Liver (tissue), 8 donors: ENCODE measurements at regions not wholly inside any gene's neighbourhood (a gene's known extent, or its start where the extent isn't known, plus 50 kb on each side); places are given as distances from the start of the nearest gene placed in this dataset.

ENCODE experiments used
- DNase-seq: peaks from one replicate; pipeline ENCODE4 v3.0.0-alpha.2; 2017; ENCODE audit warnings: low spot score
- H3K27ac ChIP-seq, 2 donors: one replicate each; pipeline ENCODE4 v1.7.0; 2013; ENCODE audit warnings: inconsistent platforms in 2 of 2, low read length in 2 of 2, control low read depth in 1 of 2, low read depth in 1 of 2, mild to moderate bottlenecking in 1 of 2
- H3K27me3 ChIP-seq, 4 donors: one replicate each; pipeline versions ENCODE4 v1.6.1 to v1.7.0; 2013; ENCODE audit warnings: low read length in 3 of 4, inconsistent platforms in 1 of 4, mild to moderate bottlenecking in 1 of 4, moderate library complexity in 1 of 4; ENCODE audit not compliant: control insufficient read depth in 4 of 4, insufficient read depth in 4 of 4
- H3K36me3 ChIP-seq, 4 donors: one replicate each; pipeline versions ENCODE4 v1.6.1 to v1.7.0; 2013; ENCODE audit warnings: low read length in 3 of 4, mild to moderate bottlenecking in 3 of 4, low read depth in 1 of 4, moderate library complexity in 1 of 4; ENCODE audit not compliant: control insufficient read depth in 4 of 4, insufficient read depth in 3 of 4
- H3K4me1 ChIP-seq, 4 donors: one replicate each; pipeline versions ENCODE4 v1.6.1 to v1.7.0; 2013; ENCODE audit warnings: low read length in 3 of 4, mild to moderate bottlenecking in 3 of 4, moderate library complexity in 1 of 4; ENCODE audit not compliant: control insufficient read depth in 4 of 4, insufficient read depth in 4 of 4
- H3K4me3 ChIP-seq, 3 donors: one replicate each; pipeline versions ENCODE4 v1.6.1 to v1.7.0; 2013; ENCODE audit warnings: low read length in 3 of 3, control low read depth in 1 of 3, low read depth in 1 of 3, mild to moderate bottlenecking in 1 of 3
- H3K9ac ChIP-seq, 2 donors: one replicate each; pipeline ENCODE4 v1.7.0; 2013; ENCODE audit warnings: low read length in 2 of 2, mild to moderate bottlenecking in 2 of 2, moderate library complexity in 2 of 2, control low read depth in 1 of 2, low read depth in 1 of 2
- H3K9me3 ChIP-seq, 4 donors: one replicate each; pipeline versions ENCODE4 v1.6.1 to v1.7.0; 2013; ENCODE audit warnings: low read length in 3 of 4; ENCODE audit not compliant: control insufficient read depth in 4 of 4
- CTCF ChIP-seq: fragments of 150-350 bp; IDR thresholded peaks from 2 replicates; pipeline ENCODE4 v1.5.1; 2017; ENCODE audit warnings: improper control_type of control experiment, low read depth, low read length; ENCODE audit not compliant: missing input control
- EGR1 ChIP-seq, 2 donors: IDR thresholded peaks; 2 replicates each; pipeline ENCODE4 v1.6.1; 2016 to 2018; ENCODE audit warnings: antibody characterized with exemption in 2 of 2, low read depth in 2 of 2
- FOXA2 ChIP-seq: IDR thresholded peaks from 2 replicates; pipeline ENCODE4 v1.6.1; 2016; ENCODE audit warnings: antibody characterized with exemption
- JUND ChIP-seq, 2 donors: IDR thresholded peaks; 2 replicates each; pipeline ENCODE4 v1.6.1; 2016; ENCODE audit warnings: antibody characterized with exemption in 2 of 2
- RXRA ChIP-seq, 2 donors: IDR thresholded peaks; 2 replicates each; pipeline ENCODE4 v1.6.1; 2017 to 2018; ENCODE audit warnings: antibody characterized with exemption in 2 of 2, mild to moderate bottlenecking in 1 of 2
- SP1 ChIP-seq: IDR thresholded peaks from 2 replicates; pipeline ENCODE4 v1.6.1; 2018; ENCODE audit warnings: antibody characterized with exemption, mild to moderate bottlenecking
- YY1 ChIP-seq: IDR thresholded peaks from 2 replicates; pipeline ENCODE4 v1.6.1; 2016; ENCODE audit warnings: antibody characterized with exemption, mild to moderate bottlenecking
- ZBTB33 ChIP-seq: IDR thresholded peaks from 2 replicates; pipeline ENCODE4 v1.6.1; 2016; ENCODE audit warnings: antibody characterized with exemption
- WGBS: extraction: QIAGEN DNeasy Blood & Tissue Kit; methylation state at CpG from one replicate; pipeline ENCODE4 v1.1.7; 2013; 5-methylcytosine and 5-hydroxymethylcytosine counted together
- TF ChIP-seq, protein P1 (sequence below): IDR thresholded peaks from 2 replicates; pipeline ENCODE4 v1.6.1; 2016; ENCODE audit warnings: antibody characterized with exemption, mild to moderate bottlenecking
- TF ChIP-seq, protein P2 (sequence below): IDR thresholded peaks from 2 replicates; pipeline ENCODE4 v1.6.1; 2016; ENCODE audit warnings: antibody characterized with exemption
- TF ChIP-seq, protein P3 (sequence below): IDR thresholded peaks from 2 replicates; pipeline ENCODE4 v1.6.1; 2016; ENCODE audit warnings: antibody characterized with exemption
- donor health status: healthy.
- donor health status: healthy.
- donor health status: healthy.
- donor health status: healthy.
- donor health status: healthy.

DNA sequence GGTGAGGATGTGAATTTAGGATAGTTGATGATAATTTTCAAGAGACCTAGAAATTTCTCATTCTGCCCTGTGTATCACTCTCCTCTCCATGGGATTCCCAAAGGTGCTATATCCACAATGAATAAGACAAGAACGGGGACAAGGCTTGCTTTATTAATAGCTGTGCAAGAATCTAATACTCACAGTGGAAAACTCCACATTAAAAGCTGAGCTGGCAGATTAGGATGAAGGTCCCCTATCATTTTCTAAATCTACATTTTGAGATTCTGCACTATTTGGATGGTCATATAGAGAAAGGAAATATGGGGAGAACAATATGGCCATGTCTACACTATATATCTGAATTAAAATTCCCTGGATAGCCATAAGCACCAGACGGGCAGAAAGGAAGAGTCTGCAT is 411.0 kb upstream of the TGFBR2 start:
- no peak for DNase-seq
- TF ChIP-seq YY1 (no peak), SP1 (no peak), CTCF (no peak), RXRA (IDR thresholded peaks at IDR 0.05) (no peak), ZBTB33 (no peak), FOXA2 (no peak), EGR1 (IDR thresholded peaks at IDR 0.05; ENCODE audit: low read depth in 2 of 2) (no peak)
- TF ChIP-seq, protein P1, sequence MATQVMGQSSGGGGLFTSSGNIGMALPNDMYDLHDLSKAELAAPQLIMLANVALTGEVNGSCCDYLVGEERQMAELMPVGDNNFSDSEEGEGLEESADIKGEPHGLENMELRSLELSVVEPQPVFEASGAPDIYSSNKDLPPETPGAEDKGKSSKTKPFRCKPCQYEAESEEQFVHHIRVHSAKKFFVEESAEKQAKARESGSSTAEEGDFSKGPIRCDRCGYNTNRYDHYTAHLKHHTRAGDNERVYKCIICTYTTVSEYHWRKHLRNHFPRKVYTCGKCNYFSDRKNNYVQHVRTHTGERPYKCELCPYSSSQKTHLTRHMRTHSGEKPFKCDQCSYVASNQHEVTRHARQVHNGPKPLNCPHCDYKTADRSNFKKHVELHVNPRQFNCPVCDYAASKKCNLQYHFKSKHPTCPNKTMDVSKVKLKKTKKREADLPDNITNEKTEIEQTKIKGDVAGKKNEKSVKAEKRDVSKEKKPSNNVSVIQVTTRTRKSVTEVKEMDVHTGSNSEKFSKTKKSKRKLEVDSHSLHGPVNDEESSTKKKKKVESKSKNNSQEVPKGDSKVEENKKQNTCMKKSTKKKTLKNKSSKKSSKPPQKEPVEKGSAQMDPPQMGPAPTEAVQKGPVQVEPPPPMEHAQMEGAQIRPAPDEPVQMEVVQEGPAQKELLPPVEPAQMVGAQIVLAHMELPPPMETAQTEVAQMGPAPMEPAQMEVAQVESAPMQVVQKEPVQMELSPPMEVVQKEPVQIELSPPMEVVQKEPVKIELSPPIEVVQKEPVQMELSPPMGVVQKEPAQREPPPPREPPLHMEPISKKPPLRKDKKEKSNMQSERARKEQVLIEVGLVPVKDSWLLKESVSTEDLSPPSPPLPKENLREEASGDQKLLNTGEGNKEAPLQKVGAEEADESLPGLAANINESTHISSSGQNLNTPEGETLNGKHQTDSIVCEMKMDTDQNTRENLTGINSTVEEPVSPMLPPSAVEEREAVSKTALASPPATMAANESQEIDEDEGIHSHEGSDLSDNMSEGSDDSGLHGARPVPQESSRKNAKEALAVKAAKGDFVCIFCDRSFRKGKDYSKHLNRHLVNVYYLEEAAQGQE = no peak
- TF ChIP-seq, protein P2, sequence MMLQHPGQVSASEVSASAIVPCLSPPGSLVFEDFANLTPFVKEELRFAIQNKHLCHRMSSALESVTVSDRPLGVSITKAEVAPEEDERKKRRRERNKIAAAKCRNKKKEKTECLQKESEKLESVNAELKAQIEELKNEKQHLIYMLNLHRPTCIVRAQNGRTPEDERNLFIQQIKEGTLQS = no peak
- TF ChIP-seq, protein P3, sequence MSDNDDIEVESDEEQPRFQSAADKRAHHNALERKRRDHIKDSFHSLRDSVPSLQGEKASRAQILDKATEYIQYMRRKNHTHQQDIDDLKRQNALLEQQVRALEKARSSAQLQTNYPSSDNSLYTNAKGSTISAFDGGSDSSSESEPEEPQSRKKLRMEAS = no peak

GRCh38 chr3:30198162-30198561 is 408.2 kb upstream of the TGFBR2 start:
- Histone ChIP-seq H3K9me3 (no peaks in the 10 kb centered on the region), H3K9ac (no peak overlapping the region)

More for the DNA sequence above, 411.0 kb upstream of the TGFBR2 start:
- no peaks in the 10 kb centered on the region for H3K4me1 ChIP-seq
- 87% methylated on average over 2 of the region's 2 CpGs for WGBS
- no peaks in the 10 kb centered on the region for H3K9me3 ChIP-seq
- H3K27me3 ChIP-seq = no peaks in the 10 kb centered on the region
- H3K4me3 ChIP-seq = no peak overlapping the region
- no peaks in the 10 kb centered on the region for H3K36me3 ChIP-seq
- H3K27ac ChIP-seq = no peak overlapping the region
- no peak overlapping the region for H3K9ac ChIP-seq

More at GRCh38 chr3:30198162-30198561, 408.2 kb upstream of the TGFBR2 start:
- Histone ChIP-seq H3K4me3 (no peak overlapping the region), H3K27me3 (no peaks in the 10 kb centered on the region), H3K36me3 (no peaks in the 10 kb centered on the region), H3K27ac (no peak overlapping the region), H3K4me1 (no peaks in the 10 kb centered on the region)
- no peak for DNase-seq
- TF ChIP-seq JUND (IDR thresholded peaks at IDR 0.05) = no peak
